Bronchial epithelial cell (primary cell): ENCODE measurements at regions not wholly inside any gene's neighbourhood (a gene's known extent, or its start where the extent isn't known, plus 50 kb on each side); places are given as distances from the start of the nearest gene placed in this dataset.

ENCODE experiments used
- DNase-seq: peaks from one replicate; pipeline ENCODE4 v3.0.0-alpha.2; 2010; ENCODE audit warnings: low read depth
- FAIRE-seq: peaks from 2 replicates; lab custom pipeline; 2011; peaks lifted over from hg19 to GRCh38; lab: Jason Lieb, UNC
- H3K27me3 ChIP-seq: 2 replicates; pipeline ENCODE4 v1.5.1; 2011; ENCODE audit warnings: low read length; ENCODE audit not compliant: control insufficient read depth, insufficient read depth
- H3K36me3 ChIP-seq: 2 replicates; pipeline ENCODE4 v1.5.1; 2011; ENCODE audit warnings: low read length; ENCODE audit not compliant: control insufficient read depth, insufficient read depth
- H3K4me3 ChIP-seq: 2 replicates; pipeline ENCODE4 v1.5.1; 2011; ENCODE audit warnings: mild to moderate bottlenecking, low read depth, low read length, control low read depth
- CTCF ChIP-seq: IDR thresholded peaks from 2 replicates; pipeline ENCODE4 v1.5.1; 2011; ENCODE audit warnings: mild to moderate bottlenecking, moderate library complexity, low read length, control low read depth, inconsistent platforms; ENCODE audit not compliant: insufficient read depth, severe bottlenecking

DNA sequence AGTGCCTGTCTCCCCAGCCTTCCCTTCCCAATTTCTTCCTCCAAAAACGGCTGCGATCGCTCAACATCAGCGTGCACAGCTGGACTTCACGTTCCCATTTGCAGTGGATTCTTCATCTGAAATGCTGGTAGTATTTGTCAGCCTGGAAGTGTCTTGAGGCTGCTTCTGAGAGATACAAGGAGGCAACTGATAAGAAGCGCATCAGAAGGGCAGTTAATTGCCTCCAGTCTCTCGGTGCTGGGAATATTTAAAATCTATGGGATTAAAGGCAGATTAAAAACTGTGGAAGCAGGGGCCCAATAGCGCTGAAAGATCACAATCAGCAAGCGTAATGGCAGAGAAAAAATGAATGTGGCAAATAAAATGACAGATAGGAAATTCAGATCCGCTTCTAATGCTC is 450.0 kb downstream of the GATA3 start:
- no peak overlapping the region for H3K4me3 ChIP-seq
- H3K27me3 ChIP-seq, result no peaks in the 10 kb centered on the region
- FAIRE-seq (no peak), DNase-seq (no peak)
- H3K36me3 ChIP-seq, result no peaks in the 10 kb centered on the region
- TF ChIP-seq CTCF, result no peak

- DNase-seq (no peak), FAIRE-seq (no peak)
- Histone ChIP-seq H3K4me3 (no peak overlapping the region), H3K27me3 (no peaks in the 10 kb centered on the region), H3K36me3 (no peaks in the 10 kb centered on the region)
- TF ChIP-seq CTCF, result no peak
Observed at GRCh38 chr10:8507156-8507555, 452.7 kb downstream of the GATA3 start.

- DNase-seq (no peak), FAIRE-seq (no peak)
- no peak overlapping the region for H3K4me3 ChIP-seq
Observed at GRCh38 chr10:8508882-8509281, 454.4 kb downstream of the GATA3 start.

GRCh38 chr10:8510471-8510870 is 456.0 kb downstream of the GATA3 start:
- no peak for DNase-seq
- H3K27me3 ChIP-seq, result no peaks in the 10 kb centered on the region
- FAIRE-seq, result no peak
- no peaks in the 10 kb centered on the region for H3K36me3 ChIP-seq
- no peak for TF ChIP-seq CTCF
- no peak overlapping the region for H3K4me3 ChIP-seq

More at GRCh38 chr10:8508882-8509281, 454.4 kb downstream of the GATA3 start:
- TF ChIP-seq CTCF, result no peak
- no peaks in the 10 kb centered on the region for H3K36me3 ChIP-seq
- H3K27me3 ChIP-seq, result no peaks in the 10 kb centered on the region

GRCh38 chr10:8511026-8511425 is 456.5 kb downstream of the GATA3 start:
- Histone ChIP-seq H3K27me3 (no peaks in the 10 kb centered on the region), H3K4me3 (no peak overlapping the region), H3K36me3 (no peaks in the 10 kb centered on the region)
- DNase-seq (no peak), FAIRE-seq (no peak)
- TF ChIP-seq CTCF, result no peak

- TF ChIP-seq CTCF, result no peak
- H3K36me3 ChIP-seq, result no peaks in the 10 kb centered on the region
- no peak for FAIRE-seq
- H3K27me3 ChIP-seq, result no peaks in the 10 kb centered on the region
- DNase-seq, result no peak
- H3K4me3 ChIP-seq, result no peak overlapping the region
Observed at GRCh38 chr10:8513155-8514147, 459.0 kb downstream of the GATA3 start.
